Right hindlimb (tissue), 1 donor: ENCODE measurements at regions not wholly inside any gene's neighbourhood (a gene's known extent, or its start where the extent isn't known, plus 50 kb on each side); places are given as distances from the start of the nearest gene placed in this dataset.

Source experiments
- DNase-seq: peaks from one replicate; pipeline ENCODE4 v3.0.0-alpha.2; 2018

GRCh38 chr1:173424782-173425407 lies 52.2 kb upstream of the PRDX6 start:
- no peak for DNase-seq

- DNase-seq: no peak
These were observed 51.1 kb upstream of the PRDX6 start for GRCh38 chr1:173426057-173426456.

- DNase-seq: no peak
These were observed 49.7 kb upstream of the PRDX6 start for GRCh38 chr1:173427146-173428054.
